HepG2 (cell line): ENCODE measurements at regions not wholly inside any gene's neighbourhood (a gene's known extent, or its start where the extent isn't known, plus 50 kb on each side); places are given as distances from the start of the nearest gene placed in this dataset.
A peak's percentile ranks its signal among the peaks of the same experiment; 100 is the strongest.

Source experiments
- ATAC-seq: fragments of 200-7000 bp; cut with Tn5 transposase; 3 replicates; pipeline ENCODE4 v1.9.1; 2020; ENCODE audit warnings: mild to moderate bottlenecking, moderate library complexity
- BruUV-seq: library from RNA; stranded (reverse); fragments of 400-500 nt; replicated peaks from 2 replicates; lab custom pipeline; 2021; lab: Mats Ljungman, UMichigan
- CTCF ChIA-PET: fragments of 300-600 bp; formaldehyde crosslinking; extraction: SDS; loops from one replicate; lab custom pipeline; 2021; ENCODE audit warnings: low total read pairs, inconsistent platforms, low intra/inter-chr PET ratio; lab: Yijun Ruan, JAX
- POLR2A ChIA-PET: fragments of 350-600 bp; sonication (Branson Sonifier 250); formaldehyde crosslinking; loops from one replicate; lab custom pipeline; 2020; ENCODE audit warnings: antibody characterized with exemption, inconsistent platforms; lab: Yijun Ruan, JAX
- DNase-seq: peaks from one replicate; pipeline ENCODE4 v3.0.0-alpha.2; 2015; ENCODE audit warnings: low spot score
- FAIRE-seq: peaks from 3 replicates; lab custom pipeline; 2011; peaks lifted over from hg19 to GRCh38; lab: Jason Lieb, UNC
- H2AFZ ChIP-seq: one replicate; pipeline ENCODE4 v1.6.1; 2011; ENCODE audit warnings: low read length, inconsistent platforms
- H3K27ac ChIP-seq: fragments of 300-600 bp; 3 replicates; pipeline ENCODE4 v1.8.0; 2011; ENCODE audit warnings: mixed run types, mild to moderate bottlenecking, mixed read lengths, low read length, inconsistent platforms; ENCODE audit not compliant: insufficient read depth; ENCODE audit errors: extremely low read length
- H3K27me3 ChIP-seq, 2 experiments: fragments of 200-600 bp in 1 of 2; 2 replicates in 1 of 2; 3 replicates in 1 of 2; pipeline versions ENCODE4 v1.6.0 to v1.8.0; 2011; ENCODE audit warnings: low read length in 2 of 2, mild to moderate bottlenecking in 2 of 2, moderate library complexity in 2 of 2, inconsistent platforms in 1 of 2; ENCODE audit not compliant: insufficient read depth in 2 of 2, control insufficient read depth in 1 of 2
- H3K36me3 ChIP-seq, 2 experiments: fragments of 200-600 bp in 1 of 2; replicated peaks in 1 of 2; 2 replicates in 1 of 2; 3 replicates in 1 of 2; pipeline versions ENCODE4 v1.5.1 to v1.8.0; 2011; ENCODE audit warnings: low read length in 2 of 2, inconsistent platforms in 1 of 2; ENCODE audit not compliant: insufficient read depth in 2 of 2, control insufficient read depth in 1 of 2
- H3K4me1 ChIP-seq: 2 replicates; pipeline ENCODE4 v1.5.1; 2012; ENCODE audit warnings: low read length, inconsistent platforms; ENCODE audit not compliant: insufficient read depth
- H3K4me2 ChIP-seq: 2 replicates; pipeline ENCODE4 v1.6.0; 2011; ENCODE audit warnings: low read depth, low read length, inconsistent platforms
- H3K4me3 ChIP-seq, 3 experiments: fragments of 200-600 bp in 1 of 3; sonication (generic), shearing (Covaris generic) in 1 of 3; replicated peaks in 1 of 3; 2 replicates each; pipeline ENCODE4 v1.5.1; 2011 to 2016; ENCODE audit warnings: low read length in 3 of 3, inconsistent platforms in 2 of 3, low read depth in 2 of 3, mild to moderate bottlenecking in 2 of 3, control low read depth in 1 of 3, mixed read lengths in 1 of 3; ENCODE audit not compliant: insufficient read depth in 1 of 3
- H3K79me2 ChIP-seq: one replicate; pipeline ENCODE4 v1.6.1; 2011; ENCODE audit warnings: low read length, inconsistent platforms; ENCODE audit not compliant: insufficient read depth
- H3K9ac ChIP-seq: 2 replicates; pipeline ENCODE4 v1.6.0; 2011; ENCODE audit warnings: mild to moderate bottlenecking, low read depth, low read length, inconsistent platforms; ENCODE audit not compliant: insufficient read depth
- H3K9me3 ChIP-seq: 2 replicates; pipeline ENCODE4 v1.5.1; 2012; ENCODE audit warnings: mild to moderate bottlenecking, low read length
- H4K20me1 ChIP-seq: 2 replicates; pipeline ENCODE4 v1.6.0; 2011; ENCODE audit warnings: inconsistent platforms, mild to moderate bottlenecking, low read length, moderate library complexity; ENCODE audit not compliant: insufficient read depth
- ATF7 ChIP-seq, 2 experiments: fragments of 450-650 bp in 1 of 2; sonication (generic) in 1 of 2; formaldehyde crosslinking in 1 of 2; IDR thresholded peaks; 2 replicates each; pipeline versions ENCODE4 v1.4.0 to v1.6.1; 2016 to 2020; ENCODE audit warnings: antibody characterized with exemption in 1 of 2, mild to moderate bottlenecking in 1 of 2, missing genetic modification reagents in 1 of 2
- GATAD1 ChIP-seq: IDR thresholded peaks from 2 replicates; pipeline ENCODE4 v1.6.1; 2016; ENCODE audit warnings: missing genetic modification reagents, missing compliant biosample characterization
- SETDB1 ChIP-seq: sonication (generic); formaldehyde crosslinking; IDR thresholded peaks from 2 replicates; pipeline ENCODE4 v1.5.1; 2020; ENCODE audit warnings: missing genetic modification reagents, mild to moderate bottlenecking, borderline replicate concordance
- TCF7 ChIP-seq: sonication (generic); IDR thresholded peaks from 2 replicates; pipeline ENCODE4 v1.6.1; 2016; ENCODE audit warnings: antibody characterized with exemption, low read depth
- ZFAT ChIP-seq: sonication (generic); formaldehyde crosslinking; conservative IDR thresholded peaks from 2 replicates; pipeline ENCODE4 v1.8.1; 2023; ENCODE audit warnings: missing genetic modification reagents, inconsistent platforms
- ZNF224 ChIP-seq: sonication (generic); formaldehyde crosslinking; IDR thresholded peaks from 2 replicates; pipeline ENCODE4 v1.5.0; 2020; ENCODE audit warnings: mild to moderate bottlenecking, missing genetic modification reagents
- ZNF282 ChIP-seq: fragments of 450-650 bp; IDR thresholded peaks from 2 replicates; pipeline ENCODE4 v1.6.1; 2018; ENCODE audit not compliant: partially characterized antibody
- ZNF318 ChIP-seq: sonication (generic); formaldehyde crosslinking; IDR thresholded peaks from 2 replicates; pipeline ENCODE4 v1.4.0; 2020; ENCODE audit warnings: mild to moderate bottlenecking, missing genetic modification reagents
- ZNF484 ChIP-seq: sonication (generic); formaldehyde crosslinking; IDR thresholded peaks from 2 replicates; pipeline ENCODE4 v1.5.1; 2020; ENCODE audit warnings: mild to moderate bottlenecking, low read depth, missing genetic modification reagents, borderline replicate concordance
- ZSCAN21 ChIP-seq: sonication (generic); formaldehyde crosslinking; IDR thresholded peaks from 2 replicates; pipeline ENCODE4 v1.8.0; 2022; ENCODE audit warnings: mild to moderate bottlenecking, missing genetic modification reagents, moderate library complexity, borderline replicate concordance
- in situ Hi-C: cut with HindIII; loops from 2 replicates; pipeline ENCODE4 v1.10.0; 2017; ENCODE audit warnings: low pct_unique_long_range_greater_than_20kb; ENCODE audit not compliant: extremely low pct_ligation_motif_present
- intact Hi-C: fragments of 100-400 bp; cut with micrococcal nuclease; formaldehyde crosslinking; loops from one replicate; pipeline ENCODE4 v1.10.0; 2022; ENCODE audit not compliant: unreplicated experiment

GRCh38 chr6:90431576-90431975 is 134.9 kb upstream of the BACH2 start:
- H3K27ac ChIP-seq, result no peak overlapping the region
- no peak overlapping the region for H3K9ac ChIP-seq
- H2AFZ ChIP-seq, result no peak overlapping the region
- no peaks in the 10 kb centered on the region for H3K4me1 ChIP-seq
- ChIA-PET CTCF (no interaction called here), POLR2A (no interaction called here)
- no peak overlapping the region for H3K4me2 ChIP-seq
- H3K4me3 ChIP-seq, result no peak overlapping the region
- ATAC-seq (no peak), FAIRE-seq (no peak), DNase-seq (no peak)
- no peaks in the 10 kb centered on the region for H3K27me3 ChIP-seq
- intact Hi-C loops, result no loop called here
- peaks cover 23% of the 10 kb centered on the region for H3K9me3 ChIP-seq
- TF ChIP-seq ATF7 (IDR thresholded peaks at IDR 0.05) (0 out of 2 replicates have a peak, but pooled peaks have one; percentile 5), ATF7 (CRISPR knock-in tag; IDR thresholded peaks at IDR 0.05) (no peak), ZNF282 (no peak)
- no peaks in the 10 kb centered on the region for H3K36me3 ChIP-seq
- no TSS peak for BruUV-seq
- H4K20me1 ChIP-seq, result no peaks in the 10 kb centered on the region
- in situ Hi-C loops, result no loop called here
- H3K79me2 ChIP-seq, result no peaks in the 10 kb centered on the region

- H4K20me1 ChIP-seq, result no peaks in the 10 kb centered on the region
- intact Hi-C loops (no loop called here), in situ Hi-C loops (no loop called here)
- ChIA-PET CTCF (no interaction called here), POLR2A (no interaction called here)
- DNase-seq (no peak), FAIRE-seq (no peak), ATAC-seq (no peak)
- no peak overlapping the region for H3K27ac ChIP-seq
- H3K4me1 ChIP-seq, result no peaks in the 10 kb centered on the region
- H3K9me3 ChIP-seq, result peaks cover 23% of the 10 kb centered on the region
- no peaks in the 10 kb centered on the region for H3K36me3 ChIP-seq
- H3K79me2 ChIP-seq, result no peaks in the 10 kb centered on the region
- no peaks in the 10 kb centered on the region for H3K27me3 ChIP-seq
- no peak overlapping the region for H3K4me3 ChIP-seq
- no TSS peak for BruUV-seq
- H3K4me2 ChIP-seq, result no peak overlapping the region
- no peak overlapping the region for H3K9ac ChIP-seq
- H2AFZ ChIP-seq, result no peak overlapping the region
- TF ChIP-seq ZSCAN21 (no peak), ZNF484 (CRISPR knock-in tag) (no peak), ZNF224 (CRISPR knock-in tag) (no peak), ZFAT (CRISPR knock-in tag) (no peak), GATAD1 (CRISPR knock-in tag) (no peak), ZNF318 (CRISPR knock-in tag) (no peak), TCF7 (no peak), SETDB1 (CRISPR knock-in tag) (no peak)
Measured at GRCh38 chr6:90429713-90430112, 133.1 kb upstream of the BACH2 start.
